ENCODE measurements at regions not wholly inside any gene's neighbourhood (a gene's known extent, or its start where the extent isn't known, plus 50 kb on each side); places are given as distances from the start of the nearest gene placed in this dataset.

GRCh38 chr13:65265988-65266387 lies 1964.1 kb downstream of the PCDH9 start:
- Mint-ChIP-seq H3K9me3 (ENCODE audit: low read depth) (peaks cover under 1% of the 10 kb centered on the region), H3K27me3 (peaks cover 4% of the 10 kb centered on the region), H3K4me3 (ENCODE audit: low read depth) (no peak overlapping the region), H3K36me3 (ENCODE audit: insufficient read depth) (no peaks in the 10 kb centered on the region), H3K27ac (no peak overlapping the region), H3K4me1 (ENCODE audit: low read depth) (peaks cover 4% of the 10 kb centered on the region)
- no peak for TF ChIP-seq CTCF (IDR thresholded peaks at IDR 0.05; ENCODE audit: unreplicated experiment)
- DNase-seq (ENCODE audit: low spot score, unreplicated experiment) = no peak

- no peak for DNase-seq (ENCODE audit: low spot score, unreplicated experiment)
- Mint-ChIP-seq H3K4me3 (ENCODE audit: low read depth) (no peak overlapping the region), H3K9me3 (ENCODE audit: low read depth) (no peaks in the 10 kb centered on the region), H3K36me3 (ENCODE audit: insufficient read depth) (no peaks in the 10 kb centered on the region), H3K27ac (no peak overlapping the region), H3K4me1 (ENCODE audit: low read depth) (peaks cover 3% of the 10 kb centered on the region), H3K27me3 (peaks cover 4% of the 10 kb centered on the region)
- TF ChIP-seq CTCF (IDR thresholded peaks at IDR 0.05; ENCODE audit: unreplicated experiment) = no peak
Measured at GRCh38 chr13:65264066-65264465, 1966.1 kb downstream of the PCDH9 start.

GRCh38 chr13:65260946-65261891 lies 1968.9 kb downstream of the PCDH9 start:
- Mint-ChIP-seq H3K27ac (no peak overlapping the region), H3K4me1 (ENCODE audit: low read depth) (no peaks in the 10 kb centered on the region), H3K9me3 (ENCODE audit: low read depth) (no peaks in the 10 kb centered on the region), H3K36me3 (ENCODE audit: insufficient read depth) (no peaks in the 10 kb centered on the region), H3K4me3 (ENCODE audit: low read depth) (no peak overlapping the region), H3K27me3 (peaks cover 4% of the 10 kb centered on the region)
- DNase-seq (ENCODE audit: low spot score, unreplicated experiment) = no peak
- no peak for TF ChIP-seq CTCF (IDR thresholded peaks at IDR 0.05; ENCODE audit: unreplicated experiment)

GRCh38 chr13:65240773-65241172 lies 1989.4 kb downstream of the PCDH9 start:
- H3K27ac Mint-ChIP-seq = no peak overlapping the region

More at GRCh38 chr13:65240773-65241172, 1989.4 kb downstream of the PCDH9 start:
- Mint-ChIP-seq H3K4me1 (ENCODE audit: low read depth) (no peaks in the 10 kb centered on the region), H3K27me3 (no peaks in the 10 kb centered on the region), H3K4me3 (ENCODE audit: low read depth) (no peak overlapping the region), H3K9me3 (ENCODE audit: low read depth) (peaks cover 17% of the 10 kb centered on the region), H3K36me3 (ENCODE audit: insufficient read depth) (no peaks in the 10 kb centered on the region)
- TF ChIP-seq CTCF (IDR thresholded peaks at IDR 0.05; ENCODE audit: unreplicated experiment) = no peak
- no peak for DNase-seq (ENCODE audit: low spot score, unreplicated experiment)
